AG09309 (cell line): ENCODE measurements at regions not wholly inside any gene's neighbourhood (a gene's known extent, or its start where the extent isn't known, plus 50 kb on each side); places are given as distances from the start of the nearest gene placed in this dataset.

ENCODE experiments used
- DNase-seq: peaks from one replicate; pipeline ENCODE4 v3.0.0-alpha.2; 2010; ENCODE audit warnings: low read depth
- H3K4me3 ChIP-seq: 2 replicates; pipeline ENCODE4 v1.5.1; 2011; ENCODE audit warnings: mild to moderate bottlenecking, low read depth, low read length, moderate library complexity; ENCODE audit not compliant: control insufficient read depth
- TF ChIP-seq, protein P1 (sequence below): IDR thresholded peaks from 2 replicates; pipeline ENCODE4 v1.5.1; 2011; ENCODE audit warnings: mild to moderate bottlenecking, low read depth, low read length, inconsistent platforms; ENCODE audit not compliant: insufficient read depth, control insufficient read depth; ENCODE audit errors: missing control alignments

DNA sequence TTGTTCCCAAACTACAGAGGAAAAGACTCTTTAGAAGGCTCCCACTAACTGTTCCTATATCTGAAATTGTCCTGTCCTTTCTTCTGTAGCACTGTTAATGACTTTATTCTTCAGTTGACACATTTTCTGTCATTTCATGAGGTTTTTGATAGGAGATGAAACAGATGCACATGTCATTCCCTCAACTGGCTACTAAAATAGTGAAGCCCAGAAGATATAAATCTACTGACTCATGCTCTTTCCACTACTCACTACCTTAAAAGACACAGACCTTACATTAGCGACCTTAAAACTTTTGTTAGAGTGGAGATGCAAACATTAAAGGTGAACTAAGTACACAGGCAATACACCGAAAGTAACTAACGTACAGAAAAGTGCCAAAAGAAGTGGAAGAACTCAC lies 59.5 kb upstream of the ANKS1B start:
- DNase-seq = no peak
- TF ChIP-seq, protein P1, sequence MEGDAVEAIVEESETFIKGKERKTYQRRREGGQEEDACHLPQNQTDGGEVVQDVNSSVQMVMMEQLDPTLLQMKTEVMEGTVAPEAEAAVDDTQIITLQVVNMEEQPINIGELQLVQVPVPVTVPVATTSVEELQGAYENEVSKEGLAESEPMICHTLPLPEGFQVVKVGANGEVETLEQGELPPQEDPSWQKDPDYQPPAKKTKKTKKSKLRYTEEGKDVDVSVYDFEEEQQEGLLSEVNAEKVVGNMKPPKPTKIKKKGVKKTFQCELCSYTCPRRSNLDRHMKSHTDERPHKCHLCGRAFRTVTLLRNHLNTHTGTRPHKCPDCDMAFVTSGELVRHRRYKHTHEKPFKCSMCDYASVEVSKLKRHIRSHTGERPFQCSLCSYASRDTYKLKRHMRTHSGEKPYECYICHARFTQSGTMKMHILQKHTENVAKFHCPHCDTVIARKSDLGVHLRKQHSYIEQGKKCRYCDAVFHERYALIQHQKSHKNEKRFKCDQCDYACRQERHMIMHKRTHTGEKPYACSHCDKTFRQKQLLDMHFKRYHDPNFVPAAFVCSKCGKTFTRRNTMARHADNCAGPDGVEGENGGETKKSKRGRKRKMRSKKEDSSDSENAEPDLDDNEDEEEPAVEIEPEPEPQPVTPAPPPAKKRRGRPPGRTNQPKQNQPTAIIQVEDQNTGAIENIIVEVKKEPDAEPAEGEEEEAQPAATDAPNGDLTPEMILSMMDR = no peak
- no peak overlapping the region for H3K4me3 ChIP-seq

DNA sequence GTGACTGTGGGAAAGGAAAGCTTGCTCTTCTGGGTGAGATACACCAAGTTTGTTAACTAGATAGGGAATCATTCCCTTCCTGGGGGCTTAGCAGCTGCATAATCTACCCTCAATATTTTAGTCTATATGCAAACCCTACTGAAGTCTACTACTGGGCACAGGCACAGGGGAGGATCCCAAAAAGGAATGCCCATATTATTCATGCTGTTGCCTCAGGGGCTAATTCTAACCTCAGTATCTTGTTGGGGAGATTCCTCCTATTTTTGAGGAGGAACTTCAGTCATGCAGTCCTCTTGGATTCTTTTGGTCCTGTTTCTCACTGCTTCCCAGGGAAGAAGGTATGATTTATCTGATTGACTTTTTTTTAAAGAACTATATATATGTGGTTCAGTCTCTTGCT lies 58.9 kb upstream of the ANKS1B start:
- DNase-seq = no peak
- TF ChIP-seq, protein P1 = no peak
- no peak overlapping the region for H3K4me3 ChIP-seq
